Colonic mucosa (tissue), 4 donors: ENCODE measurements at regions not wholly inside any gene's neighbourhood (a gene's known extent, or its start where the extent isn't known, plus 50 kb on each side); places are given as distances from the start of the nearest gene placed in this dataset.

ENCODE experiments used
- DNase-seq: peaks from one replicate; pipeline ENCODE4 v3.0.0-alpha.2; 2020
- H3K27ac ChIP-seq: fragments of 200-600 bp; one replicate; pipeline ENCODE4 v1.8.0; 2021
- H3K27me3 ChIP-seq: fragments of 200-600 bp; one replicate; pipeline ENCODE4 v1.8.0; 2021
- H3K36me3 ChIP-seq: fragments of 200-600 bp; one replicate; pipeline ENCODE4 v1.8.0; 2021
- H3K4me1 ChIP-seq: fragments of 200-600 bp; one replicate; pipeline ENCODE4 v1.8.0; 2021; ENCODE audit warnings: mild to moderate bottlenecking
- H3K4me3 ChIP-seq: fragments of 200-600 bp; one replicate; pipeline ENCODE4 v1.8.0; 2021
- H3K9ac ChIP-seq, 2 donors: one replicate each; pipeline ENCODE4 v1.7.0; 2013; ENCODE audit warnings: control low read depth in 2 of 2, low read depth in 2 of 2, low read length in 2 of 2
- H3K9me3 ChIP-seq: fragments of 200-600 bp; one replicate; pipeline ENCODE4 v1.8.0; 2021
- CTCF ChIP-seq: fragments of 200-600 bp; IDR thresholded peaks from one replicate; pipeline ENCODE4 v1.8.0; 2022; ENCODE audit warnings: antibody characterized with exemption, mild to moderate bottlenecking
- intact Hi-C: fragments of 100-400 bp; cut with DNase I; formaldehyde crosslinking; loops from one replicate; pipeline ENCODE4 v1.14.1; 2022
- donor health status: healthy.
- donor health status: DM: no; HTN: no; CAD: no.
- donor health status: DM: no; HTN: no; CAD: no.

GRCh38 chr20:22916021-22916842, 118.9 kb upstream of the SSTR4 start:
- TF ChIP-seq CTCF = no peak
- H3K9me3 ChIP-seq = no peaks in the 10 kb centered on the region
- intact Hi-C loops = no loop called here
- H3K9ac ChIP-seq = no peak overlapping the region
- no peak for DNase-seq
- no peaks in the 10 kb centered on the region for H3K4me1 ChIP-seq
- no peaks in the 10 kb centered on the region for H3K27me3 ChIP-seq
- no peak overlapping the region for H3K27ac ChIP-seq
- no peaks in the 10 kb centered on the region for H3K36me3 ChIP-seq
- H3K4me3 ChIP-seq = no peak overlapping the region

GRCh38 chr20:22918286-22918983, 116.7 kb upstream of the SSTR4 start:
- H3K9ac ChIP-seq = no peak overlapping the region
- H3K4me3 ChIP-seq = no peak overlapping the region
- intact Hi-C loops = no loop called here
- no peaks in the 10 kb centered on the region for H3K4me1 ChIP-seq
- H3K9me3 ChIP-seq = no peaks in the 10 kb centered on the region
- DNase-seq = no peak
- H3K27ac ChIP-seq = no peak overlapping the region
- H3K27me3 ChIP-seq = no peaks in the 10 kb centered on the region
- H3K36me3 ChIP-seq = no peaks in the 10 kb centered on the region
- no peak for TF ChIP-seq CTCF

- TF ChIP-seq CTCF = no peak
- no peak overlapping the region for H3K9ac ChIP-seq
- H3K27me3 ChIP-seq = no peaks in the 10 kb centered on the region
- no peaks in the 10 kb centered on the region for H3K4me1 ChIP-seq
- no peak for DNase-seq
- H3K27ac ChIP-seq = no peak overlapping the region
- no peak overlapping the region for H3K4me3 ChIP-seq
- no peaks in the 10 kb centered on the region for H3K36me3 ChIP-seq
- intact Hi-C loops = no loop called here
- no peaks in the 10 kb centered on the region for H3K9me3 ChIP-seq
These were observed 114.2 kb upstream of the SSTR4 start for GRCh38 chr20:22920898-22921297.

- Histone ChIP-seq H3K9me3 (no peaks in the 10 kb centered on the region), H3K9ac (no peak overlapping the region), H3K4me3 (no peak overlapping the region), H3K27me3 (no peaks in the 10 kb centered on the region), H3K4me1 (no peaks in the 10 kb centered on the region), H3K27ac (no peak overlapping the region), H3K36me3 (no peaks in the 10 kb centered on the region)
- DNase-seq = no peak
- no peak for TF ChIP-seq CTCF
- intact Hi-C loops = no loop called here
These were observed 113.3 kb upstream of the SSTR4 start for GRCh38 chr20:22921595-22922421.

GRCh38 chr20:22922987-22923386, 112.1 kb upstream of the SSTR4 start:
- H3K4me1 ChIP-seq = no peaks in the 10 kb centered on the region
- intact Hi-C loops = no loop called here
- no peak overlapping the region for H3K9ac ChIP-seq
- H3K27me3 ChIP-seq = no peaks in the 10 kb centered on the region
- H3K4me3 ChIP-seq = no peak overlapping the region
- H3K27ac ChIP-seq = no peak overlapping the region
- H3K36me3 ChIP-seq = no peaks in the 10 kb centered on the region
- H3K9me3 ChIP-seq = no peaks in the 10 kb centered on the region
- no peak for TF ChIP-seq CTCF
- DNase-seq = no peak
